T-helper 17 cell (primary cell): ENCODE measurements at regions not wholly inside any gene's neighbourhood (a gene's known extent, or its start where the extent isn't known, plus 50 kb on each side); places are given as distances from the start of the nearest gene placed in this dataset.
"Not testable (repeated sequence)": the region's sequence is repeated elsewhere in the genome, so short reads cannot be mapped to it uniquely, and the experiment has no call there.

Source experiments
- ATAC-seq: fragments of 150-1000 bp; cut with Tn5 transposase; 2 replicates; pipeline ENCODE4 v1.10.0; 2021; ENCODE audit warnings: mild to moderate bottlenecking, moderate library complexity
- DNase-seq, 3 donors: peaks; one replicate each; pipeline versions ENCODE4 v3.0.0 to v3.0.0-alpha.2; 2020 to 2021
- H3K9me3 ChIP-seq: one replicate; pipeline ENCODE4 v1.7.0; 2013; ENCODE audit warnings: low read length, mild to moderate bottlenecking; ENCODE audit not compliant: control insufficient read depth, poor library complexity, severe bottlenecking
- H3K27ac Mint-ChIP-seq: one replicate; pipeline ENCODE4 v1.8.0; 2022; ENCODE audit warnings: mild to moderate bottlenecking, moderate library complexity, mixed read lengths
- H3K27me3 Mint-ChIP-seq: one replicate; pipeline ENCODE4 v1.8.0; 2022; ENCODE audit warnings: mixed read lengths
- H3K36me3 Mint-ChIP-seq: one replicate; pipeline ENCODE4 v1.8.0; 2022; ENCODE audit warnings: low read depth, mixed read lengths
- H3K4me1 Mint-ChIP-seq: one replicate; pipeline ENCODE4 v1.8.0; 2022; ENCODE audit warnings: mild to moderate bottlenecking, mixed read lengths
- H3K4me3 Mint-ChIP-seq: one replicate; pipeline ENCODE4 v1.8.0; 2022; ENCODE audit warnings: mild to moderate bottlenecking, moderate library complexity, mixed read lengths

DNA sequence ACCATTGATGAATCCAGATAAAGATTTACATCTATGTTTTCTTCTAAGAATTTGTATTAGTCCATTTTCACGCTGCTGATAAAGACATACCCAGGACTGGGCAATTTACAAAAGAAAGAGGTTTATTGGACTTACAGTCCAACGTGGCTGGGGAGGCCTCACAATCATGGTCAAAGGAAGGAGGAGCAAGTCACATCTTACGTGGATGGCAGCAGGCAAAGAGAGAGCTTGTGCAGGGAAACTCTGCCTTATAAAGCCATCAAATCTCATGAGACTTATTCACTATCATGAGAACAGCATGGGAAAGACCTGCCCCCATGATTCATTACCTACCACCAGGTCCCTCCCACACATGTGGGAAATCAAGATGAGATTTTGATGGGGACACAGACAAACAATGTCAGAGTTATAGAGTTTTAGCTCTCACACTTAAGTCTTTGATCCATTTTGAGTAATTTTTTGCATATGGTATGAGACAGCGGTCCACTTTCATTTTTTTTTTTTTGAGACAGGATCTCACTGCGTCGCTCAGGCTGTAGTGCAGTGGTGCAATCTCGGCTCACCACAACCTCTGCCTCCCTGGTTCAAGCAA lies 53.5 kb upstream of the JADE2 start:
- DNase-seq, H3K4me1 Mint-ChIP-seq, H3K27ac Mint-ChIP-seq, H3K27me3 Mint-ChIP-seq, H3K9me3 ChIP-seq, H3K4me3 Mint-ChIP-seq, ATAC-seq, H3K36me3 Mint-ChIP-seq: not testable (repeated sequence)

DNA sequence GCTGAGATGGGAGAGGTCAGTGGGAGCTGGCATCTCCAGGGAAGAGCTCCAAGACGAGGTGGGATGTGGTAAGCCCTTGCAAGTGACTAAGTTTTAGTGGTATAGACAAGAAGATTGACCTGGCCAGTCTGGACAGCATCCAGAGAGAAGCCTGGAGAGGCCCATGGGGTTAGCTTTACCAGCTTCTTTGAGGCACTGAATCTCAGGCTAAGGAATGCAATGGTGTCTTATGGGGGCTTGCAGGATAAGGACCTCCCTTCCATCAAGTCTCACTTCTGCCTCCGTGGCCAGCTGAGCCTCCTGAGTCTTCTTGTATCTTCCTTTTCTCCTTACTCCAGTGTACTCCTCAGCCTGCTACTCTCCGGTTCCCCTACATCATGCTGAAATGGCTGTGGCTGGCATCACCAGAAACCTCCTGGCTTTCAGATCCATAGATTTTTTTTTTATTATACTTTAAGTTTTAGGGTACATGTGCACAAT lies 56.5 kb upstream of the JADE2 start:
- DNase-seq: no peak
- Mint-ChIP-seq H3K27ac (no peak overlapping the region), H3K36me3 (no peaks in the 10 kb centered on the region), H3K4me1 (peaks cover 6% of the 10 kb centered on the region), H3K27me3 (no peaks in the 10 kb centered on the region), H3K4me3 (no peak overlapping the region)
- ATAC-seq: no peak
- H3K9me3 ChIP-seq: no peaks in the 10 kb centered on the region

DNA sequence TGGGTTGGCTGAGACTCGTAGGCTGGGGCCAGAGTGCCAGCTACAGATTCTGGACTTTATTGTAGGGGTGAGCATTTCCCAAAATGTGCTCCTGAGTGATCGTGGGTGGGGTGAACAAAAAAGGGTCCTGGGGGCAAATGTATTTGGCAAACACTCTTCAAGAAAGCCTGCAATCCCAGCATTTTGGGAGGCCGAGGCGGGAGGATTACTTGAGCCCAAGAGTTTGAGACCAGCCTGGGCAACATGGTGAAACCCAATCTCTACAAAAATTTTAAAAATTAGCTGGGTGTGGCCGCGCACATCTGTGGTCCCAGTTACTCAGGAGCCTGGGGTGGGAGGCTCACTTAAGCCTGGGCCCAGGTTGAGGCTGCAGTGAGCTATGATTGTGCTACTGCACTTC lies 55.5 kb upstream of the CDKN2AIPNL start:
- DNase-seq (no peak), ATAC-seq (no peak)
- no peak overlapping the region for H3K4me3 Mint-ChIP-seq
- no peaks in the 10 kb centered on the region for H3K9me3 ChIP-seq
- peaks cover 6% of the 10 kb centered on the region for H3K4me1 Mint-ChIP-seq
- no peaks in the 10 kb centered on the region for H3K27me3 Mint-ChIP-seq
- H3K27ac Mint-ChIP-seq: no peak overlapping the region
- no peaks in the 10 kb centered on the region for H3K36me3 Mint-ChIP-seq

DNA sequence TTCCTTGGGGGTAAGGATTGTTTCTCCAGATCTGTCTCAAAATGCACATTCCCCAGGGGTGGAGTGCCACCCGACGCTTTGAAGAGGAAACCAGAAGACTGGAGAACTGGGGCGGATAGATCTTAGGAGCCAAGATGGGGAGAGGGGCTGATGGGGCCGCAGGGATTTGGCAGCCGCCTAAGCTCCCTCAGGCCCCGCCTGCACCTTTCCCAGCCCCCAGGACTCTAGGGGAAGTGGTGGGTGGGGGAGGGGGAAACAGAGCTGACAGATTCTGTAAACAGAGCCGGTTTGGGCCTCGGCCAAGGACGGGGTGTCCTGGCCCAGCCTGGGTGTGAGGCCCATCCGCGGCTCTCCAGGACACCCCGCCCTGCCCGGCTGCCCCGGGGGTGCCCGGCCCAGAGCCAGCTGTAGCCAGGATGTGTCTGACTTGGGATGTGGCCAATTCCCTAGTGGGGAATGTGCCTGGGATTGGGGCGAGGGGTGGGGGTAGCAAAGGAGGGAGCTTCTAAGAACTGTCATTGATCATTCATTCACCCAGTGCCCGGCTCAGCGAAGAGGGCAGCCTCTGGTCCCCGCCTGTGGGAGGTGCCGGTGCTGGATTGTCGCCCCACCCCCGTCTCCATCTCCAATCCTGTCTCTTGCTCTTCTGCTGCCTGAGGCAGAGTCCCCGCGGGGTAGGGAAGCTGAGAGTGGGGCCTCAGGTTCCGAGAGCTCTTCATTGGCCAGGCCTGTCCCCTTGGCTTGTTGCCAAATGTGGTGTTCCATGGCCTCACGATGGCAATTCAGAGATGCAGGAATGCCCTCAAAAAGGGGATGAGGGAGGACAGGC lies 54.8 kb upstream of the CDKN2AIPNL start:
- Mint-ChIP-seq H3K27ac (peak overlapping the region; percentile 57), H3K27me3 (no peaks in the 10 kb centered on the region), H3K4me3 (peak overlapping the region; percentile 85), H3K4me1 (peaks cover 6% of the 10 kb centered on the region), H3K36me3 (no peaks in the 10 kb centered on the region)
- H3K9me3 ChIP-seq: no peaks in the 10 kb centered on the region
- peak; percentile 57 for ATAC-seq
- no peak for DNase-seq

DNA sequence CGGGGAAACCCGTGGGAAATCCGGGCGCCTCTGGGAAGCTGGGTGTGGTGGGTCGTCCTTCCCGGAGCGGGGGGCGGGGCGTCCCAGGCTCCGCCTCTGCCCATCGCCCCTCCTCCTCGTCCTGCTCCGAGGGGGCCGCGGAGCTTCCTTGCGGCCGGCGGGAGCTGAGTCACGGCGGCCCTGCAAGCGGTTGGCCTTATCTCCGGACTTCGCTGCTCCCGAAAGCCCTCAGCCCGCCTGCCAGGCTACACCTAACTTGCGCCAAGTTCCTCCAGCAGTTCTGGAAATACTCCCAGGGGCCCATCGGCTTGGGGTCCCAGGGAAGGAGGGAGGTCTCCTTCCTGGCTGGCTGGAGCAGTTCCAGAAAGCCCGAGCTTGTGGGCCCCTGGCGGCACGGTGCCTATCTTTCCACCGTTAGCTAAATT lies 54.1 kb upstream of the CDKN2AIPNL start:
- peak; percentile 20 to 48 (median 42) for DNase-seq
- no peaks in the 10 kb centered on the region for H3K27me3 Mint-ChIP-seq
- H3K4me1 Mint-ChIP-seq: peaks cover 6% of the 10 kb centered on the region
- H3K27ac Mint-ChIP-seq: peak overlapping the region; percentile 57
- peak overlapping the region; percentile 85 for H3K4me3 Mint-ChIP-seq
- ATAC-seq: peak; percentile 74
- no peaks in the 10 kb centered on the region for H3K36me3 Mint-ChIP-seq
- no peaks in the 10 kb centered on the region for H3K9me3 ChIP-seq

DNA sequence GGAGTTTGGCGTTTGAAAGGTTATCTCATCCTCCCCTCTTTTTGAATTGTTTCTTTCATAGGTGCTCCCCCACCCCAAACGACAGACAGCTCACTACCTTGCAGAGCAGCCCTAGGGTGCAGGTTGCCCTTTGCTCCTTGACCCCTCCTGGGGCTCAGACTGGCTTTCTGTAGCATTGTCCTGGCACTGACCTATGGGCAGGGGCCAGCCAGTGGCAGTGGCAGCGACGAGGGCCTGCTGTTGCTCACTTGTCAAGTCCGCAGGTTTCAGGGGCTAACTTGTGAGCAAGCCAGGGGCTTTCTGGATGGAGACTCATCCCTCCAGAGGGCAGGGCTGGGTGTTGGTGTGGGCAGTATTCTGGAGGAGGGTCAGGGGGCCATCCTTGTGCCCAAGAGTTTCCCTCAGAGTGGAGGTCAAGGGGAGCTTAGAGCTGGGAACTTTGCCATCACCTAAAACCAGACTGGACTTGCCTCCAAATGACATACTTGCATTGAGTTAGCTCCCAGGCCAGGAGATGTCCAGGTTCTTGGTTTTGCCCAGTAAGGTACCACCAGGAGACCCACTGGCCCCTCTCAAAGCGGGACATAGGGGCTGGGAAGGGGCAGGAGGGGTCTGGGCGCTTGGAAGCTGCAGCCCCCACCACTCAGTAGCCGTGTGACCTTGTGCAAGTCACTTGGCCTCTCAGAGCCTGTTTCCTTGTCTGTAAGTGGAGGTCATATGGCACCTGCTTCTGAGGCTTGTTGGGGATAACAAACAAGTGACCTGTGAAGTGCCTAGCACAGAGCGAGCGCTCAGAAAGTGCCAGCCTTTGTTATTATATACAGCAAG lies 53.5 kb upstream of the CDKN2AIPNL start:
- H3K27me3 Mint-ChIP-seq: no peaks in the 10 kb centered on the region
- peaks cover 6% of the 10 kb centered on the region for H3K4me1 Mint-ChIP-seq
- peak overlapping the region; percentile 85 for H3K4me3 Mint-ChIP-seq
- ATAC-seq (no peak), DNase-seq (no peak)
- H3K36me3 Mint-ChIP-seq: no peaks in the 10 kb centered on the region
- no peak overlapping the region for H3K27ac Mint-ChIP-seq
- H3K9me3 ChIP-seq: no peaks in the 10 kb centered on the region

DNA sequence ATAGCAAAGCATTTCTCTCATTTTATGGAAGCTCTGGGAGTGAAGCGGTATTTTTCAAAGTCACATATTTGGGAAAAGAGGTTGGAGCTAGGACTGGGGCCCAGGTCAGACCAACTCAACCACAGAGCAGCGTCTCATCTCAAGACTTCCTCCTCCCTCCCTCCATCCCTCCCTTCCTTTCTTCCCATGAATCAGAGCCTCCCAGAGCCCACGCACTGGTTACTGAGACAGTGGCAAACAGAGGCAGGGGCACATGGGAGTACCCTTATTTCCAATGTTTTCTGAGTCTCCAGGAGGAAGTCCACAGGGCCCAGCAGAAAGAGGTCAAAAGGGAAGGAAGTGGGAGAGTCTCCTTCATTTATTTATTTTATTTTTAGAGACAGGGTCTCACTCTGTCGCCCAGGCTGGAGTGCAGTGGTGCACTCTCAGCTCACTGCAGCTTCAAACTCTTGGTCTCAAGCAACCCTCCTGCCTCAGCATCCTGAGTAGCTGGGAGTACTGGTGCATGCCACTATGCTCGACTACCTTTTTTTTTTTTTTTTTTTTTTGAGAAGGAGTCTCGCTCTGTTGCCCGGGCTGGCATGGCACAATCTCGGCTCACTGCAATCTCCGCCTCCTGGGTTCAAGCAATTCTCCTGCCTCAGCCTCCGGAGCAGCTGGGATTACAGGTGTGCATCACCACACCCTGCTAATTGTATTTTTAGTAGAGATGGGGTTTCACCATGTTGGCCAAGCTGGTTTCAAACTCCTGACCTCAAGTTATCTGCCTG lies 52.5 kb upstream of the CDKN2AIPNL start:
- ATAC-seq: no peak
- Mint-ChIP-seq H3K27ac (no peak overlapping the region), H3K4me3 (no peak overlapping the region)

DNA sequence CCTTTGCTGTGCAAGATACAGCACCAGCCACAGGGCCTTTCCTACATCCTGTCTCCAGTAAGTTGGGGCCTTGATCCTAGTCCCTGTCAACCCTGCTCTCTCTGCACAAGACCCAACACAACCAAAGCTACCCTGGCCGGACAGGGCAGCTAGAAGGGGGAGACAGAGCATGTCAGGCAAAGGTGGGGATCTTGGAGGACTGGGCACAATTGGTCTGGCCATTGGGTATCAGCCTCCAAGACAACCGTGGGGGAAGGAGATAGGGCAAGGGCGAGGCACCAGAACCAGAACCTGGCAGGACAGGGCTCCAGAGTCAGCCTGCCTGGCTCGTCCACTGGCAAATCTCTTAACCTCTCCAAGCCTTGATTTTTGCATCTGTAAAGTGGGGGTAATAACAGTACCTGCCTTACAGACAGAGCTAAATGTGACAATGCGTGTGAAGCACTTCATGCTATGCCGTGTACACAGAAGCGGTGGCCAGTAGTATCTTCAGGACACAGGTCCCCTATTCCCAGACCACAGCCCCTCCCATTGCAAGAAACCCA lies 51.6 kb upstream of the CDKN2AIPNL start:
- H3K4me3 Mint-ChIP-seq: no peak overlapping the region
- H3K27me3 Mint-ChIP-seq: no peaks in the 10 kb centered on the region

More for the DNA sequence above, 52.5 kb upstream of the CDKN2AIPNL start:
- no peak for DNase-seq
- H3K4me1 Mint-ChIP-seq: peaks cover 6% of the 10 kb centered on the region
- H3K27me3 Mint-ChIP-seq: no peaks in the 10 kb centered on the region
- no peaks in the 10 kb centered on the region for H3K36me3 Mint-ChIP-seq
- H3K9me3 ChIP-seq: no peaks in the 10 kb centered on the region

DNA sequence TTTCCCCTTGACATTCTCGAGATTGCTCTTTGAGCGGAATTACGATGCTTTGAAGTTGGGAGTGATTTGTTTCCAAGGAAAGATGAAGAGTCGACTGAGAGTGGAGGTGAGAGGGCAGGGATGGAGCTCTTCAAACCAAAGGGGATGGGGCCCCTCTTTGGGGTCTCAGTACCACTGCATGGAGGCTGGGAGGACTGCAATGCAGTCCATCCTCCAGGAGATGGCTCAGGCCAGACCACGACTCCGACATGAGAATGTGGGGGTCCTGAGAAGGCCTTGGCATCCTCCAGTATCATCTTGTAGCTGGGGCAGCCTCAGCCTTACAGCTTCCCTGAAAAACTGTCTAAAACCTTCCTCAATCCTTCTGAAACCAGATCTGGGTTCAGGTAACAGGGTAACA lies 51.1 kb upstream of the CDKN2AIPNL start:
- Mint-ChIP-seq H3K4me1 (peaks cover 9% of the 10 kb centered on the region), H3K4me3 (no peak overlapping the region), H3K27me3 (no peaks in the 10 kb centered on the region), H3K27ac (no peak overlapping the region), H3K36me3 (no peaks in the 10 kb centered on the region)
- H3K9me3 ChIP-seq: no peaks in the 10 kb centered on the region
- ATAC-seq (no peak), DNase-seq (no peak)

More for the DNA sequence above, 51.6 kb upstream of the CDKN2AIPNL start:
- DNase-seq (no peak), ATAC-seq (no peak)
- Mint-ChIP-seq H3K27ac (no peak overlapping the region), H3K4me1 (peaks cover 9% of the 10 kb centered on the region), H3K36me3 (no peaks in the 10 kb centered on the region)
- no peaks in the 10 kb centered on the region for H3K9me3 ChIP-seq

DNA sequence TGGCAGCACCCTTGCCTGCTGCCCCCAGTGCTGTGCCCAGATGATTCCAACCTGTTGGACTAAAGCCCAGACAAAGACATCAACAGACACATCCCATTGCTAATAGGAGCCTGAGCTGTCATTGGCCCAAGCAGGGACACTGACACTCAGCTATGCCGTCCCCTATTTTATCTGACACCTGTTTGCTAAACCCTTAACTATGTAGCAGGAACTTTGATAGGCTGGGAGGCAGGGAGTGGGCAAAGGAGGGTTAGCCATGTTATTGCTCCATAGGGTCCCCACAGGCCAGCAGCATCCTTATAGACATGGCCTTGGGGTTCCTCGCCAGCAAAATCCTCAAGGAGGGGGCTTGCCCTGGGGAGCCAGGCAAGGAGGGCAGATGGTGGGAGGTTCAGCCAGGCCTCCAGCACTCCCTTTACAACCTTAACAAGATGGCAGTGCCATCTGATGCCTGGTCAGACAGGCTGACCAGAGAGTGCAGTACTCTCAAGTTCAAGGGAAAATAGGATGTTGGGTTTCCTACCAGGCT lies 50.4 kb upstream of the CDKN2AIPNL start:
- H3K9me3 ChIP-seq: no peaks in the 10 kb centered on the region
- Mint-ChIP-seq H3K4me3 (no peak overlapping the region), H3K27ac (no peak overlapping the region), H3K36me3 (no peaks in the 10 kb centered on the region), H3K4me1 (peaks cover 9% of the 10 kb centered on the region), H3K27me3 (no peaks in the 10 kb centered on the region)
- ATAC-seq (no peak), DNase-seq (no peak)
